HG03045 (cell line): ENCODE measurements at regions not wholly inside any gene's neighbourhood (a gene's known extent, or its start where the extent isn't known, plus 50 kb on each side); places are given as distances from the start of the nearest gene placed in this dataset.

Experiments used
- ATAC-seq: cut with Tn5 transposase; IDR thresholded peaks from one replicate; pipeline ENCODE4 v1.9.1; 2021; ENCODE audit warnings: mild to moderate bottlenecking, moderate library complexity; ENCODE audit not compliant: unreplicated experiment

DNA sequence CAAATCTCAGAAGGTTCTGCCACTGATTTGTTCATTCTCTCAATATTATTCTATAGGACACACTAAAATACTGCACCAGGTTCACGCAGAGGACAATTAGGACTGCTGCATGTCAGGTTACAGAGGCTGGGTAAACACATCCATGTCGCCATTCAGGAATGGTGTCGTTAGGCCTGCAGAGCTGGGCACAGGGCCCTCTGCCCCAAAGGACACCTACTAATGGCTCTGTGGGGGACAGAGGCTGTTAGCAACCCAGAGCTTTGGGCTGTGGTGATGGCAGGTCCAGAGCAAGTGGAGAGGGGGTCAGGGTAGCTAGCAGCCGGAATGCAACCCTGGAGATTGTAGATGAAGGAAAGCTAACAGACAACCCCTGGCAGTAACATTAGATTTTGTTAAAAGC, 115.9 kb downstream of the TTC32 start:
- no peak for ATAC-seq

DNA sequence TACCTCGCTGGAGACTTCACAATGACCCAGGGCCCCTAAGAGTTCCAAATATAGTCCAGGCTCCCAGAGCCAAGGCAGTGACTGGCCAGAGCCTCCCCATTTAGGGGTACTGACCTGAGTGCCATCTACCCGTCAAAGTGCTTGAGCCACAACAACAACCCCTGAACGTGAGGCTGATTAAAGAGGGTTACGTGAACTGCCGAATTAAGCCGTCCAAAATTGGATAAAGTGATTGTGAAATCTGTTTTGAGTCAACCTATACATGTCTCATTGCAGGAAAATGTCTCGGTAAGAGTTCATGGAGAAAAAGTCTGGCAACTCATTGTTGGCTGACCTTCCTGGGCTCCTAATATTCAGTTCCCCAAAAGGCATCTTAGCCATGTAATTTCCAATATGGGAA, 116.3 kb downstream of the TTC32 start:
- ATAC-seq: no peak

DNA sequence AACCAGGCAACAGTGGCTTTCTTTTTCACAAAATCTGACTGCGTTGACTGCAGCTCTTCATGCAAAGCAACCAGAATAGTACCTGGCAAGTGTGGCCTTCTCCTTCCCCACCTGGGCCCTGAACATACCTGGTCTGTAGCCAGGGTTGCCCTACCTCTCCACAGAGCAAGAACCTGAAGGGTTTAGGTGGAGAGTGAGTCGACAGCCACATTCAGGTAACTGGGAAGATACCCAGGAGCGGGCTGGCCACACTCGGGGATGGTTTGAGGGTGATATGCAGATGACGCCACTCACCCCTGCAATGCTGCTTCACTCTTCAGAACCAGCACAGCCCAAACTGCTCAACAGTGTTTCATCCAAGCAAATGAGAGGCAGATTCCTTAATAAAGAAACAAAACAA, 117.3 kb downstream of the TTC32 start:
- no peak for ATAC-seq

DNA sequence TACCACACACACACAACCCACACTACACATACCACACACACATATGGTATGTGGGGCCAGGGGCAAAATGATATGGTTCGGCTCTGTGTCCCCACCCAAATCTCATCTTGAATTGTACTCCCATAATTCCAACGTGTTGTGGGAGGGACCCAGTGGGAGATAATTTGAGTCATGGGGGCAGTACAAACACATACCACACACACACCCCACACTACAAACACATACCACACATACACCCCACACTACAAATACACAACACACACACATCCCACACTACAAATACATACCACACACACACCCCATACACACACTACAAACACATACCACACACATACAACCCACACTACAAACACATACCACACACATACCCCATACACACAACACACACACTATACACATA, 117.8 kb downstream of the TTC32 start:
- no peak for ATAC-seq

DNA sequence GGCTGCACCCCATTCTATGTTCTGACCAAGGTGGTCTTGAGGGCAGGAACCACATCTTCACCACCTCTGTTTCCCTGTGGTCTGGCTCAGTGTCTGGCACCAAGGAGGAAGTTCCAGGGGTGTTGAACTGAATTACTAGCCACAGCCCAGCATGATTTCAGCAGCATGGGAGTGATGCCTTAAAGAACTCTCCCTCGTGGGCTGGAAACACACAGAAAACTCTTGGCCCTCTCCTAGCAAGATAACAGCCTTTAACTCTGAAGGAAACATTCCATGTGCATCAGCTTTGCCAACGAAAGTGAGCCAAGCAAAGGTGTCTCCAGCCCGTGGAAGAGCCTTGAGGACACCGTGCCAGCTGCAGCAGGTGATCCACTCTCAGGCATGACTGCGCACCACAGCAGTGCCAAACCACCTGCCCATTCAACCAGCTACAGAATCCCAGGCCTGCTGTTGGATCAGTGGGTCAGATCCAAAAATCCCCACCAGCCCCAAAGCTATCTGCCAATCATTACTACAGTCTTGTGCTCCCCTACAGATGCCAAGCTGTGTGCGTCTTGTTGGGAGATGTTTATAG, 124.8 kb downstream of the TTC32 start:
- ATAC-seq: no peak

DNA sequence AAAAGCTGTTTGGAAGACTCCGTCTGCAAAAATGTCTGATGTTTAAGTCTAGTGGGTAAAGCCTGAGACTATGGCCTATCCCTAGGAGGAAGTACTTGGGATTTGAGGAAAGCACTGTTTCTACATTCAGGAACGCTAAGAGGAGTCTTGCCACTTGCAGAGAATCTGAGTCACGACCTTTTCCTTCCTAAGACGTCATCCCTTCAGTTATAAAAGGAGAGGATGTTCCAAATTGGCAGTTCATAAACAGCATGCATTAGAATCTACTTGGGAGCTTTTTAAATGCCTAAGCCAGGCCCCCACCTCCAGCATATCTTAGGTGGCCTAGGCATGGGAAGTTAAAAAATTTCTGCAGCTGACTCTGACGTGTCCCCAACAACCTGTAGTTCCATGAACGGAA, 125.9 kb downstream of the TTC32 start:
- no peak for ATAC-seq

DNA sequence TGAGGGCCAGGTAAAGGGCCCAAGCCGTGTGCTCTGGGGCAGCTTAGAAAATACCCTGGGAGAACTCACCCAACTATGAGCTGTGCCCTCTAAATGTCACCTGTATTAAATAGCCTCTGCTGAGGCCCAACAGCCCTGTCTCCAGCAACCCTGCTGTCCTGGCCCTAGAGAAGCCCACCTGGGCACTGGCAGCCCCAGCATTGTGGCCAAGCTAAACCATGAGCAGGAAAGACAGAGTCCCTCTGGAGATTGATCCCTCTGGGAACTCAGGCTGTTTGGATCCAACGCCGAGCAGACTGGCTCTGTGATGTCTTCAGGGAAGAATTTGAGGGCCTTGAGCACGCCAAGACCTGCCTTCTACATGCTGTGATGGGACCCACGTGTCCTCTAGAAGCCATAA, 126.5 kb downstream of the TTC32 start:
- ATAC-seq: no peak

DNA sequence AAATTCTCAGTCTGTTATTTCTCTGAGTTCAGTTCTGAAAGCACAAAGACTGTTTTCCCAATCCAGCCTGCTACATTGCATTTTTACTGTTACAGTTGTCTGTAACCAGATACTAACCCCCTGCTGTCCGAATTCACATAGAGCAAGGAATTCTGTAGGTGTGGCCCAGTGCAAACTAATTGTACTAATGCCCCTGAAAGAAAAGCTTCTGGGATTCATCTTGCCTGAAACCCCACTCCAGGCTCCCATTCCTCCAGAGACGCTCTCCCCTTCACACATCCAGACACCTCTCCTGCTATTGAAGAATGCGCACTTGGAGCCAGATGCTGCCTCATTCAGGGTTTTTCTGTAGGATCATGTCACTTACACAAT, 127.0 kb downstream of the TTC32 start:
- ATAC-seq: no peak

DNA sequence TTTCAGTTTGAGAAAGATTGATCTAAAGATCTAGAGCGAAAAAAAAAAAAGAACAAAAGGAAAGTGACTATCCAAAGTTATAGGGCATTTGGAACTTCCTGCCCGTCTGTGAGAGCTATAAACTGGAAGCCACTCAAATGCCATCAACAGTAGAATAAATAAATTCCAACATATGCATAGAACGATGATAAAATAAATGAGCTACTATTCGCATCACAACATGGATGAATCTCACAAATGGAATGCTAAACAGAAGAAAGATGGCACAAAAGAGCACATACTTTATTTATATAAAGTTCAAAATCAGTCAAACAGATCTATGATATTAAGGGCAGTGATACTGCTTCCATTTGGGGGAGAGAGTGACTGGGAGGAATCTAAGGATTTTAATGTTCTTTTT, 128.8 kb downstream of the TTC32 start:
- no peak for ATAC-seq

DNA sequence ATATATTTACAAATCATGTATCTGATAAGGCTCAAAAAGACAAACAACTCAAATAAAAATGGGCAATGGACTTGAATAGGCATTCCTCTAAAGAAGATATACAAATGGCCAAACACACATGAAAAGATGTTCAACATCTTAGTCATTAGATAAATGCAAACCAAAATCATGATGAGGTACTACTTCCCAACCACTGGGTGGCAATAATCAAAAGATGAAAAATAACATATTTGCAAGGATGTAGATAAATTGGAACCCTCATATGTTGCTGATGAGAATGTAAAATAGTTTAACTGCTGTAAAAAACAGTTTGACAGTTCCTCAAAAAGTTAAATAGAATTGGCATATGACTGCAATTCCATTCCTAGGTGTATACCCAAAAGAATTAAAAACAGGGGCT, 132.3 kb downstream of the TTC32 start:
- no peak for ATAC-seq

DNA sequence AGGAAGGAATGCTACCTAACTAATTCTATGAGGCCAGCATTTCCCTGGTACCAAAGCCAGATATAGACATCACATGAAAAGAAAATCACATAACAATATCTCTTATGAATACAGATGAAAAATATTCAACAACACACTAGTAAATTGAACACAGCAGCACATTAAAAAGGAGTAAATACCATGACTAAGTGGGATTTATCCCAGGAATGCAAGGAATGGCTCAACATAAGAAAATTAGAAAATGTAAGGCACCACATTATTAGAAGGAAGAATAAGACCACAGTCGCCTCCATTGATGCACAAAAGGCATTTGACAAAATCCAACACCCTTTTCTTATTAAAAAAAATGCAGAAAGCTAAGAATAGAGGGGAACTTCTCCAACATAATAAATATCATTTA, 133.9 kb downstream of the TTC32 start:
- no peak for ATAC-seq

DNA sequence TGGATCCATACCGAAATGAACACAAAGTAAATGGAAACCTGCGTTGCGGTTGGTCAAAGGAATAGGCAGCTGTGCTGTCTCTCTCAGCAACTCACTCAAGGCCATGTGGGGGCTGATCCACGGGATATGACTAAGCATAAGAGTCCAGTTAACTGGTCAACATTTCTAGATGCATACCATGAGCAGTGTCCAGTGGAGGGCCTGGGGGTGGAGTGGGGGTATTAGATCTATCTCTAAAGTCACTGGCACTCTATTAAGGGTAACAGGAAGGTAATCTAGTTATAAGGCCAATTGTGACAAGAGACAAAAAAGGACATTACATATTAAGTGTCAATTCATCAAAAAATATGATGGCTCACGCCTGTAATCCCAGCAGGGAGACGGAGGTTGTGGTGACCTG, 136.8 kb downstream of the TTC32 start:
- ATAC-seq: no peak

DNA sequence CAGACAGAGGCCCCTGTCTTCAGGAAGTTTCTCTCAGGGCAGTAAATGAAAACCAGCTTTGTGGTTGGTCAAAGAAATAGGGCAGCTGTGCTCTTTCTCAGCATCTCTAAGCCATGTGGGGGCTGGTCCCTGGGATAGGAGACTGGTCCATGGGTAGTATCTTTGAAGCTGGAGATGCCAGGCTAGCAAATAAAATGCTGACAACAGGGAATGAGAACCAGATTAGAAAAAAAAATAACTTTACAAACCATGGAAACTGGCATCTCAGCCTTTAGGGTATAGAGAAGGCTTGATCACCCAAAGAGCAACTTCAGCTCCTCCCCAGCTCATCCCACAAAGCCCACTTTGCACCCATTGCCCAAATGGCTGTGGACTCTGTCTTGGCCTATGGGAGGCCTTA, 138.1 kb downstream of the TTC32 start:
- ATAC-seq: no peak

DNA sequence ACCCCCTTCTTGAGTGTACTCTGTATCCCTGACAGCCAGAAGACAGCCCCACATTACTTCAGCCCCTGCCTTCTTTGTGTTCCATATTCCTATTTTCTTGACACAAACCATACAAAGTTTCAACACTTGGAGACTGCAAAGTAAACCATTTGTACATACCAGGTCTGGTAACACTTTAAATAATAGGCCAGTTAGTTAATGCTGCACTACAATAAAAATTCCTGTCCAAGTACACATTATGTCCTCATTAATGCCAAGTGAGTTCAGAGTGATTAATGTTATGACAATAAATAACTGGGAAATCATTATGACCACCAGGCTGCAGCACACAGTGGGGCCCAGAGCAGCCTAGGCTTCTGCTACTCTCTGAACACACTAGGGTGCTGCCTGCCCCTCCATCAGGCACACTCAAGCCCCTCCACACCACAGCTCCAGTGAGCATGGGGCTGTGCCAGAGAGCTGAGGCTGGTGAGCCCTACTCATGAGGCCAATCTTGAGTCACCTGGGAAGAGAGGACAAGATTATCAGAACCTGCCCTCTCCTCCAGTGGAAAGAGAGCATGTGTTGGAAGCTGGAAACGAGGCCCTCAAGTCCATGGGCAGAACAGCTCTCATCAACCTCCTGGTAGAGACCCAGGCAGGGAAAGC, 138.7 kb downstream of the TTC32 start:
- ATAC-seq: no peak

DNA sequence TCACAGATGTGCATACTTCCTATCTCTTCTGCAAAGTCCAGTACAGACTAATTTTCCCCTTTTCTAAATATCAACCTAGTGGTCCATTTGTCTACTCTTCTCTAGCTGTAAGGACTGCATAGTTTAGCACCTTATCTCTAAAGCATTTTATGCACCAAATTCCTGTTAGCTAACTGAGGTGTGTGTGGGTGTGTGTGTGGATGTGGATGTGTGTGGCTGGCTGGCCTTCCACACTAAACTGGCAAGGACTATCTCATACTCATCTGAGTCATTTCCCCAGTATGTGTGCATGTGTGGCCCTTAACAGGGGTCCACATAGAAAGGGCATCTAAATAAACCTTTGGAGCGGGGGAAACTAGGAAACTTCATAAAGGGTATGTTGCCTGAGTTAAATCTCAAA, 139.6 kb downstream of the TTC32 start:
- no peak for ATAC-seq

DNA sequence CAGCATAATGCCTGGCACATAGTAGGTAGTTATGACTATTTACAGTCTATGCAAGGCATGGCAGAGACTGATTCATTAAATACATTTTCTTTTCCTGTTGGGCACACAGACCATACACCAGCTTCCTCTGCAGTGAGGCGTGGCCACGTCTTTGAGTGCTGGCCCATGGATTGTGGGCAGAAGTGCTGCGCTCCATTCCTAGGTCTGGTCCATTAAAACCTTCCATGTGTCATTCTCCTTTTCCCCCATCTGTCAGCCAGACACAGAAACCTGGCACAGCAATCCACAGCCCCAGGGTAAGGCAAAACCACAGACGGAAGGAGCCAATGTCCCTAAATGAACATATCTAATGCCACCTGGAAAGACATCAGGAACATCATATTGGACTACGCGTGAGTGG, 141.9 kb downstream of the TTC32 start:
- ATAC-seq: no peak

DNA sequence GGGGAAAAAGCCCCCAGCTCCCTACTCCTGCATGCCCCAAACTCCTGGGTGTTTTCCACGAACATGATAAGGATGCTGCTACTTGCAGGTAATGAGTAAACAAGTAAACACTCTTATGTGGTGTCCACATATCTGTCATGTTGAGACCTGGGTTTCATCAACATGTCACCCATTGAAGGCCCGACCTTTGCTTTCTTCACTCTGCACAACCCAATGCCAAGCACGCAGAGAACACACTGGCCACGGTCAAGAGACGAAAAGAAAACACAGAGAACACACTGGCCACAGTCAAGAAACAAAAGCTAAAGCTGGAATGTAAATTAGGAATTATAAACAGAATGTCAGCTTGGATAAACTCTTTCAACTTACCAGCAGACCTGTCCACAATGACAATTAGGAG, 143.1 kb downstream of the TTC32 start:
- no peak for ATAC-seq

DNA sequence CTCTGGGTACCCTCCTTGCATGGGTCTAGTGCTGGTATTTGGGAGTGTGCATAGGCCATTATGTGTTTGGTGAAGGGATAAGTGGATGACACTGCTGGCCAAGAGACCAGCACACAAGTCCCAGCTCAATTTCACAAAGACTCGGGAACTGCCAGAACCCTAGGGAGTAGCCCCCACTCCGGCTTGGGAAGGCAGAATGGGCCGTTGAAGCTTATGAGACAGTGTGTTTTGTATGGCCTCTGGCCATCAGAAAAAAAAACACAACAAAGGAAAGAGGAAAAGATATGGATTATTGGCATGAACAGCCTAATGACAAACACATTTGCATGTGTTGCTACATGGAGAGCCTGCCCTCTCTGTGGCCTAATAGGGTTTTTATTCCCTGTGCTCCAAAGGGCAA, 144.2 kb downstream of the TTC32 start:
- ATAC-seq: no peak

DNA sequence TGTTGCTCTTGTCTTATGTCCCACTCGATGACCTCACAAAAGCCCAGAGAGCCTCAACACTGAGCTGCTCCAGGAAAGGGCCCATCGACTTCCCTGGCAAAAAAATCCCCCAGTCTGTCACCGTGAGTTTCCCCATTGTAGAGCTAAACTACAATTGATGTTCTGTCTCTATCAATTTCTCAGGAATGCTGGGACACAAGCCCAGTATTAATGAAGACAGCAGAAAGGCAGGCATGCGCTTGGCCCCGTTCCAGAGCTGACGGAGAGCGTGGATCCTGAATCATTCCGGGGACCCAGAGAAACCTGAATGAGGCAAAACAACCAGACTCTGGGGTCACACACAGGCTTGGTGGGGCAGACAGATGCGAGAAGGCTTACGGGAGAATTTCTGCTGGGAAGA, 146.9 kb downstream of the TTC32 start:
- ATAC-seq: no peak

DNA sequence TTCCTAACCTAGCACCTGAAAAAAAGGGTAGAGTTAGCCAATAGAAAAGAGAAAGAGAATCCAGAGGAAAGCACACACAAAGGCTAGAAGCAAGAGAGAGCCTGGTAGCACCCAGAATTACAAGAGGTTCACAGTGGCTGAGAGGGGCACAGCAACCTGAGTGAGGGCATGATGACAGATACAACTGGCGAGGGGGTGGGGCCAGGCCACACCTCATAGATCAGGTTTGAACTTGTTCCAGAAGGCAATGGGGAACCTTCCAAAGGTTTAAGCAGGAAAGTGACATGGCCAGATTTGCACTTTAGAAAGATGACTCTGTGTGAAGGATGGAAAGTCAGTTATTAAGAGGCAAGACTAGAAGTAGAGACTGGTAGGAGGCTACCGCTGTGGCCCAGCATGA, 148.0 kb downstream of the TTC32 start:
- no peak for ATAC-seq

DNA sequence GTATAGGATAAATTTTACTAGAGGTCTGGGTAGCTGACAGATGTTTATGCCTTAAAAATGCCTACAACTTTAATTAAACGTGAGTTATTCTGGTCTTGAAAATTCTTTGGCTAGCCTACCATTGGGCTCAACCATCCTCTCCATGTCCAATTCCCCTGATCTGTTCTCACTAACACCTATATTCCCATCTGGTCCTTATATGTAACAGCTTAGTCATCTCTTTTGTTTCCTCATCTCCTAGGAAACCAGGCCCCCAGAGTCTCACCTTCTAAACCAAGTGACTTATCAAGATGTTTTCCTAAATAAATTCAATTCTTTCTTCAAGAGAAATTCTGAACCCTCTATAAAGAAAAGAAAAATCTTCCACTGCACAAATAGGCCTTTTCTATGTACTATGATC, 148.5 kb downstream of the TTC32 start:
- no peak for ATAC-seq

DNA sequence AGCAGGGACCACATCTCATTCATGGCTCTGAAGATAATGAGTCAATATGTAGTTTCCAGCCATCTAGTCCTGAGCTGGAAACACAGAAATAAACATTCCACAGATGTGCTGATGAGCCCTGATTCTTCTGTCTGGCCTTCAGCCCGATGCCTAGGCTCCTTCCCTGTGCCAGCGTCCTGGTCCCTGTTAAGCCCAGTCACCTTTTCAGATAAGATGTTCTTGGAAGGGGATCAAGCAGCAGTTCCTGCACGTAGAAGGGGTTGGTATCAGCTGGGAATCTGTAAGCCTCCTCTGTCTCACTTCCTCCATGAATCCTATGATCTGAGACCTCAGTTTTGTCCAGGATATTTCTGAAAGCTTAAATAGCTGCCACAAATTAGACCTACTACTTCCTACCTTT, 149.3 kb downstream of the TTC32 start:
- ATAC-seq: no peak

DNA sequence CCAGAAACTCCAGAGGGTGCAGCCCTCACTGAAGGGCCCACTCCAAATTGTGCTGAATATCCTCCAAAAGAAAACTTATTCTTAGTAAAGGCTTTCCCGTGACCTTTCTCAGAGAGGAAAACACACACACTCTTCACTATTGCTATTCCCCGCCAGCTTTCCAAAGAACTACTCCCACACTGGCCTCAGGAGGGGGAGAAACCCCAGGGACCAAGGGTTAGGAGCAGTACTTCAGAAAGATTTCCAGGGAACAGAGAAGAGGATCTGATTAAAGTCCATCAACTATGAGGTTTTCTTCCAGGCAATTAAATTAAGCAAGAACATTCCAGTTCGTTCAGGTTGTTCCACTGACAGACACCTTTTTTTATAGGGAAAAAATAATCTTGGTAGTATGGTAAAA, 150.2 kb downstream of the TTC32 start:
- no peak for ATAC-seq
